HEK293 (cell line): ENCODE measurements at regions not wholly inside any gene's neighbourhood (a gene's known extent, or its start where the extent isn't known, plus 50 kb on each side); places are given as distances from the start of the nearest gene placed in this dataset.

Experiments used
- CTCF ChIA-PET: fragments of 350-600 bp; formaldehyde crosslinking; extraction: SDS; loops from one replicate; lab custom pipeline; 2021; ENCODE audit warnings: antibody characterized with exemption; lab: Yijun Ruan, JAX
- POLR2A ChIA-PET: fragments of 300-600 bp; formaldehyde crosslinking; extraction: SDS; loops from one replicate; lab custom pipeline; 2020; ENCODE audit warnings: antibody characterized with exemption, inconsistent platforms; lab: Yijun Ruan, JAX
- H3K27ac ChIP-seq: fragments of 200-500 bp; sonication (Bioruptor generic); 2 replicates; pipeline ENCODE4 v1.5.1; 2014; ENCODE audit warnings: low read depth, low read length, control low read depth, inconsistent platforms; ENCODE audit errors: extremely low read depth
- H3K36me3 ChIP-seq, 2 experiments: fragments of 200-500 bp in 1 of 2; sonication (Bioruptor generic) in 1 of 2; 1 replicate in 1 of 2; 2 replicates in 1 of 2; pipeline ENCODE4 v1.5.1; 2014 to 2017; ENCODE audit warnings: inconsistent platforms in 2 of 2, low read length in 2 of 2; ENCODE audit not compliant: control insufficient read depth in 2 of 2, insufficient read depth in 1 of 2
- H3K4me1 ChIP-seq: fragments of 200-500 bp; sonication (Bioruptor generic); 2 replicates; pipeline ENCODE4 v1.5.1; 2014; ENCODE audit warnings: mild to moderate bottlenecking, low read length, inconsistent platforms; ENCODE audit not compliant: control insufficient read depth, insufficient read depth
- H3K4me3 ChIP-seq: 2 replicates; pipeline ENCODE4 v1.5.1; 2011; ENCODE audit warnings: low read depth, mild to moderate bottlenecking, control low read depth, low read length, moderate library complexity
- H3K9me3 ChIP-seq: fragments of 200-500 bp; sonication (Bioruptor generic); 2 replicates; pipeline ENCODE4 v1.5.1; 2014; ENCODE audit warnings: low read depth, low read length, inconsistent platforms; ENCODE audit not compliant: control insufficient read depth, insufficient read depth
- EGR2 ChIP-seq: fragments of 450-650 bp; formaldehyde crosslinking; IDR thresholded peaks from 2 replicates; pipeline ENCODE4 v1.5.1; 2016; ENCODE audit warnings: low read depth, missing biosample characterization, missing genetic modification characterization
- GLIS2 ChIP-seq: fragments of 450-650 bp; formaldehyde crosslinking; IDR thresholded peaks from 2 replicates; pipeline ENCODE4 v1.5.1; 2016; ENCODE audit warnings: missing biosample characterization, missing genetic modification characterization
- MYNN ChIP-seq: fragments of 450-650 bp; formaldehyde crosslinking; IDR thresholded peaks from 2 replicates; pipeline ENCODE4 v1.5.1; 2016; ENCODE audit warnings: missing biosample characterization, missing genetic modification characterization, borderline replicate concordance
- PBX3 ChIP-seq: sonication (generic); formaldehyde crosslinking; IDR thresholded peaks from 2 replicates; pipeline ENCODE4 v1.8.1; 2022; ENCODE audit warnings: mild to moderate bottlenecking, moderate library complexity, missing genetic modification reagents
- SCRT2 ChIP-seq: fragments of 450-650 bp; formaldehyde crosslinking; IDR thresholded peaks from 2 replicates; pipeline ENCODE4 v1.5.1; 2016; ENCODE audit warnings: missing biosample characterization, missing genetic modification characterization
- ZNF16 ChIP-seq: fragments of 450-650 bp; formaldehyde crosslinking; IDR thresholded peaks from 2 replicates; pipeline ENCODE4 v1.5.1; 2016; ENCODE audit warnings: low read depth, missing biosample characterization, missing genetic modification characterization
- ZNF292 ChIP-seq: fragments of 450-650 bp; formaldehyde crosslinking; IDR thresholded peaks from 2 replicates; pipeline ENCODE4 v1.5.1; 2016; ENCODE audit warnings: low read depth, missing biosample characterization, missing genetic modification characterization, borderline replicate concordance
- ZNF324 ChIP-seq: fragments of 450-650 bp; formaldehyde crosslinking; IDR thresholded peaks from 2 replicates; pipeline ENCODE4 v1.5.1; 2016; ENCODE audit warnings: missing biosample characterization, missing genetic modification characterization
- ZNF416 ChIP-seq: fragments of 450-650 bp; formaldehyde crosslinking; IDR thresholded peaks from 2 replicates; pipeline ENCODE4 v1.5.1; 2016; ENCODE audit warnings: missing biosample characterization, missing genetic modification characterization
- ZNF501 ChIP-seq: fragments of 450-650 bp; formaldehyde crosslinking; IDR thresholded peaks from 2 replicates; pipeline ENCODE4 v1.5.1; 2016; ENCODE audit warnings: missing biosample characterization, missing genetic modification characterization
- ZNF560 ChIP-seq: fragments of 450-650 bp; formaldehyde crosslinking; IDR thresholded peaks from 2 replicates; pipeline ENCODE4 v1.5.1; 2017; ENCODE audit warnings: missing biosample characterization, missing genetic modification characterization, borderline replicate concordance
- ZNF580 ChIP-seq: fragments of 450-650 bp; formaldehyde crosslinking; IDR thresholded peaks from 2 replicates; pipeline ENCODE4 v1.5.1; 2016; ENCODE audit warnings: missing biosample characterization, missing genetic modification characterization
- ZNF664 ChIP-seq: fragments of 450-650 bp; formaldehyde crosslinking; IDR thresholded peaks from 2 replicates; pipeline ENCODE4 v1.5.1; 2016; ENCODE audit warnings: missing biosample characterization, missing genetic modification characterization
- ZNF785 ChIP-seq: fragments of 450-650 bp; formaldehyde crosslinking; IDR thresholded peaks from 2 replicates; pipeline ENCODE4 v1.5.1; 2016; ENCODE audit warnings: missing biosample characterization, missing genetic modification characterization
- ZNF837 ChIP-seq: fragments of 450-650 bp; formaldehyde crosslinking; IDR thresholded peaks from 2 replicates; pipeline ENCODE4 v1.5.1; 2016; ENCODE audit warnings: missing biosample characterization, missing genetic modification characterization
- TF ChIP-seq, protein P1 (sequence below): fragments of 450-650 bp; formaldehyde crosslinking; IDR thresholded peaks from 2 replicates; pipeline ENCODE4 v1.5.1; 2016; ENCODE audit warnings: missing biosample characterization, missing genetic modification characterization

- no peak for TF ChIP-seq GLIS2
- no peak for TF ChIP-seq ZNF785 (tag by site-specific recombination)
- no peak for TF ChIP-seq ZNF416 (tag by site-specific recombination)
- no peak for TF ChIP-seq ZNF580 (tag by site-specific recombination)
Measured at GRCh38 chr2:6741229-6741628, 124.5 kb downstream of the CMPK2 start (continued).

- no peak for TF ChIP-seq ZNF560
- TF ChIP-seq, protein P1, sequence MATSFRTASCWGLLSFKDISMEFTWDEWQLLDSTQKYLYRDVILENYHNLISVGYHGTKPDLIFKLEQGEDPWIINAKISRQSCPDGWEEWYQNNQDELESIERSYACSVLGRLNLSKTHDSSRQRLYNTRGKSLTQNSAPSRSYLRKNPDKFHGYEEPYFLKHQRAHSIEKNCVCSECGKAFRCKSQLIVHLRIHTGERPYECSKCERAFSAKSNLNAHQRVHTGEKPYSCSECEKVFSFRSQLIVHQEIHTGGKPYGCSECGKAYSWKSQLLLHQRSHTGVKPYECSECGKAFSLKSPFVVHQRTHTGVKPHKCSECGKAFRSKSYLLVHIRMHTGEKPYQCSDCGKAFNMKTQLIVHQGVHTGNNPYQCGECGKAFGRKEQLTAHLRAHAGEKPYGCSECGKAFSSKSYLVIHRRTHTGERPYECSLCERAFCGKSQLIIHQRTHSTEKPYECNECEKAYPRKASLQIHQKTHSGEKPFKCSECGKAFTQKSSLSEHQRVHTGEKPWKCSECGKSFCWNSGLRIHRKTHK (tag by site-specific recombination) = no peak
- H3K27ac ChIP-seq = no peak overlapping the region
- H3K4me3 ChIP-seq = no peak overlapping the region
- H3K36me3 ChIP-seq = no peaks in the 10 kb centered on the region
- H3K4me1 ChIP-seq = no peaks in the 10 kb centered on the region
- CTCF ChIA-PET = no interaction called here
- POLR2A ChIA-PET = no interaction called here
- H3K9me3 ChIP-seq = no peaks in the 10 kb centered on the region
Measured at GRCh38 chr2:6744038-6744437, 121.7 kb downstream of the CMPK2 start.

- ChIA-PET POLR2A (no interaction called here), CTCF (no interaction called here)
- TF ChIP-seq ZNF16 (tag by site-specific recombination) (no peak), EGR2 (tag by site-specific recombination) (no peak), ZNF837 (tag by site-specific recombination) (no peak), ZNF501 (tag by site-specific recombination) (no peak), ZNF664 (no peak), ZNF292 (tag by site-specific recombination) (no peak), ZNF324 (tag by site-specific recombination) (no peak), PBX3 (CRISPR knock-in tag) (no peak)
- TF ChIP-seq, all 188 proteins: peak for 0
- no peaks in the 10 kb centered on the region for H3K4me1 ChIP-seq
- no peak overlapping the region for H3K4me3 ChIP-seq
- H3K27ac ChIP-seq = no peak overlapping the region
- no peaks in the 10 kb centered on the region for H3K9me3 ChIP-seq
- no peaks in the 10 kb centered on the region for H3K36me3 ChIP-seq
Measured at GRCh38 chr2:6747433-6747832, 118.3 kb downstream of the CMPK2 start.

- Histone ChIP-seq H3K36me3 (no peaks in the 10 kb centered on the region), H3K9me3 (no peaks in the 10 kb centered on the region), H3K27ac (no peak overlapping the region), H3K4me3 (no peak overlapping the region), H3K4me1 (no peaks in the 10 kb centered on the region)
- no peak for TF ChIP-seq MYNN (tag by site-specific recombination)
- 0 out of 2 replicates have a peak, but pooled peaks have one; percentile 10 for TF ChIP-seq SCRT2 (tag by site-specific recombination)
- ChIA-PET POLR2A (no interaction called here), CTCF (no interaction called here)
Measured at GRCh38 chr2:6748406-6749067, 117.2 kb downstream of the CMPK2 start.
